WTC11 (cell line): ENCODE measurements at regions not wholly inside any gene's neighbourhood (a gene's known extent, or its start where the extent isn't known, plus 50 kb on each side); places are given as distances from the start of the nearest gene placed in this dataset.

ENCODE experiments used
- ATAC-seq: fragments of 200-7000 bp; cut with Tn5 transposase; 2 replicates; pipeline ENCODE4 v1.10.0; 2021; ENCODE audit warnings: mild to moderate bottlenecking, moderate library complexity
- CTCF ChIA-PET: fragments of 300-600 bp; sonication (Branson Sonifier 250); formaldehyde crosslinking; loops from one replicate; lab custom pipeline; 2021; ENCODE audit warnings: antibody characterized with exemption; lab: Charles Lee
- POLR2A ChIA-PET: fragments of 350-600 bp; sonication (Branson Sonifier 250); formaldehyde crosslinking; loops from one replicate; lab custom pipeline; 2021; ENCODE audit warnings: antibody characterized with exemption; lab: Charles Lee
- DNase-seq: peaks from one replicate; pipeline ENCODE4 v3.0.0; 2021; ENCODE audit warnings: low spot score
- H3K27ac Mint-ChIP-seq: 2 replicates; pipeline ENCODE4 v1.8.0; 2021; ENCODE audit warnings: mixed read lengths
- H3K27me3 Mint-ChIP-seq: 2 replicates; pipeline ENCODE4 v1.8.0; 2021; ENCODE audit warnings: low read depth, mild to moderate bottlenecking, moderate library complexity, mixed read lengths
- H3K36me3 Mint-ChIP-seq: 2 replicates; pipeline ENCODE4 v1.8.0; 2021; ENCODE audit warnings: mixed read lengths
- H3K4me1 Mint-ChIP-seq: 2 replicates; pipeline ENCODE4 v1.8.0; 2022; ENCODE audit warnings: mixed read lengths
- H3K4me3 Mint-ChIP-seq: 2 replicates; pipeline ENCODE4 v1.8.0; 2021; ENCODE audit warnings: mild to moderate bottlenecking, moderate library complexity, mixed read lengths
- H3K9me3 Mint-ChIP-seq: 2 replicates; pipeline ENCODE4 v1.8.0; 2021; ENCODE audit warnings: mixed read lengths
- CREB1 ChIP-seq: sonication (generic); formaldehyde crosslinking; IDR thresholded peaks from 2 replicates; pipeline ENCODE4 v1.8.0; 2023; ENCODE audit warnings: mild to moderate bottlenecking, missing genetic modification reagents
- ELF4 ChIP-seq: sonication (generic); formaldehyde crosslinking; IDR thresholded peaks from 2 replicates; pipeline ENCODE4 v1.8.1; 2022; ENCODE audit warnings: low read depth, mild to moderate bottlenecking, moderate library complexity, missing genetic modification reagents
- ESRRA ChIP-seq: sonication (generic); formaldehyde crosslinking; IDR thresholded peaks from 2 replicates; pipeline ENCODE4 v1.8.1; 2022; ENCODE audit warnings: mild to moderate bottlenecking, missing genetic modification reagents, borderline replicate concordance
- FOXJ3 ChIP-seq: sonication (generic); formaldehyde crosslinking; IDR thresholded peaks from 2 replicates; pipeline ENCODE4 v1.9.0; 2021; ENCODE audit warnings: missing genetic modification reagents, mild to moderate bottlenecking, borderline replicate concordance
- FOXK1 ChIP-seq: sonication (generic); formaldehyde crosslinking; IDR thresholded peaks from 2 replicates; pipeline ENCODE4 v1.8.0; 2022; ENCODE audit warnings: mild to moderate bottlenecking, moderate library complexity, missing genetic modification reagents
- GRHL2 ChIP-seq: fragments of 250-450 bp; sonication (Bioruptor Pico); IDR thresholded peaks from 2 replicates; pipeline ENCODE4 v1.8.0; 2022; ENCODE audit warnings: mild to moderate bottlenecking, moderate library complexity; ENCODE audit not compliant: insufficient replicate concordance, severe bottlenecking
- IRF2 ChIP-seq: sonication (generic); formaldehyde crosslinking; IDR thresholded peaks from 2 replicates; pipeline ENCODE4 v1.8.0; 2022; ENCODE audit warnings: low read depth, missing genetic modification reagents, borderline replicate concordance
- JUN ChIP-seq: sonication (generic); formaldehyde crosslinking; IDR thresholded peaks from 2 replicates; pipeline ENCODE4 v1.8.0; 2023; ENCODE audit warnings: mild to moderate bottlenecking, missing genetic modification reagents
- MXD4 ChIP-seq: fragments of 250-450 bp; sonication (Bioruptor Pico); IDR thresholded peaks from 2 replicates; pipeline ENCODE4 v1.8.0; 2021; ENCODE audit warnings: mild to moderate bottlenecking, moderate library complexity, borderline replicate concordance
- MYBL2 ChIP-seq: sonication (generic); formaldehyde crosslinking; IDR thresholded peaks from 2 replicates; pipeline ENCODE4 v1.8.1; 2023; ENCODE audit warnings: mild to moderate bottlenecking, moderate library complexity, missing genetic modification reagents
- PRRX2 ChIP-seq: fragments of 250-450 bp; sonication (Bioruptor Pico); IDR thresholded peaks from 2 replicates; pipeline ENCODE4 v1.8.0; 2021; ENCODE audit warnings: mild to moderate bottlenecking
- TEAD4 ChIP-seq: sonication (generic); formaldehyde crosslinking; IDR thresholded peaks from 2 replicates; pipeline ENCODE4 v1.8.0; 2022; ENCODE audit warnings: mild to moderate bottlenecking, missing genetic modification reagents
- TP53 ChIP-seq: sonication (generic); formaldehyde crosslinking; IDR thresholded peaks from 2 replicates; pipeline ENCODE4 v1.8.1; 2023; ENCODE audit warnings: mild to moderate bottlenecking, missing genetic modification reagents
- ZNF219 ChIP-seq: sonication (generic); formaldehyde crosslinking; IDR thresholded peaks from 2 replicates; pipeline ENCODE4 v1.8.0; 2023; ENCODE audit warnings: missing genetic modification reagents, mild to moderate bottlenecking, borderline replicate concordance
- ZNF263 ChIP-seq: sonication (generic); formaldehyde crosslinking; IDR thresholded peaks from 2 replicates; pipeline ENCODE4 v1.8.1; 2022; ENCODE audit warnings: low read depth, mild to moderate bottlenecking, moderate library complexity, missing genetic modification reagents
- ZNF416 ChIP-seq: fragments of 250-450 bp; sonication (Bioruptor Pico); IDR thresholded peaks from 2 replicates; pipeline ENCODE4 v1.9.0; 2021; ENCODE audit warnings: mild to moderate bottlenecking, inconsistent platforms
- TF ChIP-seq, protein P1 (sequence below): sonication (generic); formaldehyde crosslinking; conservative IDR thresholded peaks from 2 replicates; pipeline ENCODE4 v1.8.1; 2022; ENCODE audit warnings: mild to moderate bottlenecking, missing genetic modification reagents
- TF ChIP-seq, protein P2 (sequence below): sonication (generic); formaldehyde crosslinking; IDR thresholded peaks from 2 replicates; pipeline ENCODE4 v1.8.1; 2022; ENCODE audit warnings: mild to moderate bottlenecking, moderate library complexity, missing genetic modification reagents
- TF ChIP-seq, protein P3 (sequence below): sonication (generic); formaldehyde crosslinking; IDR thresholded peaks from 2 replicates; pipeline ENCODE4 v1.8.1; 2022; ENCODE audit warnings: missing genetic modification reagents, borderline replicate concordance
- TF ChIP-seq, protein P4 (sequence below): fragments of 250-450 bp; sonication (Bioruptor Pico); IDR thresholded peaks from 2 replicates; pipeline ENCODE4 v2.1.2; 2022; ENCODE audit warnings: mild to moderate bottlenecking, moderate library complexity
- TF ChIP-seq, protein P5 (sequence below): sonication (generic); formaldehyde crosslinking; IDR thresholded peaks from 2 replicates; pipeline ENCODE4 v1.8.0; 2022; ENCODE audit warnings: mild to moderate bottlenecking, missing genetic modification reagents
- TF ChIP-seq, protein P6 (sequence below): fragments of 250-450 bp; sonication (Bioruptor Pico); IDR thresholded peaks from 2 replicates; pipeline ENCODE4 v1.9.0; 2021; ENCODE audit warnings: mild to moderate bottlenecking
- TF ChIP-seq, protein P7 (sequence below): sonication (generic); formaldehyde crosslinking; IDR thresholded peaks from 2 replicates; pipeline ENCODE4 v1.8.1; 2023; ENCODE audit warnings: mild to moderate bottlenecking, moderate library complexity, missing genetic modification reagents
- TF ChIP-seq, protein P8 (sequence below): sonication (generic); formaldehyde crosslinking; IDR thresholded peaks from 2 replicates; pipeline ENCODE4 v1.8.1; 2023; ENCODE audit warnings: mild to moderate bottlenecking, missing genetic modification reagents

DNA sequence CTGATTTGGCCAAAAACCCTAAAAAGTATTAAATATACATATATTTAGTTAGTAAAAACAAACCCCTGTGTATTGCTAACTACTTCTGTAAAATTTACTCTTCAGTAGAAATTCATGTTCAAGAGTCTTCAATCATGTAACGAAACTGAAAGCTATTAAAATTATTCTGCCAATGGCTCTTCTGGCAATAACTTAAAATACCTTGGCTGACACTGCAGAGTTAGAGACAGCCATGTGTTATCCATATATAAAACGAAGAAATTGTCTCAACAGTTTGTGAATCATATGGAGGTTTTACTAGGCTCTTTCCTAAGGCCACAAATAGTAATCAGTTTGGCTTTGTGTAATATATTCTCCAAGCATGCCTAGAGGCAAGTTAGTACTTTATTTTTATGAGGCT is 357.2 kb downstream of the COL11A1 start:
- DNase-seq (no peak), ATAC-seq (no peak)
- Mint-ChIP-seq H3K9me3 (peaks cover 19% of the 10 kb centered on the region), H3K4me1 (peaks cover 17% of the 10 kb centered on the region), H3K4me3 (no peak overlapping the region), H3K27me3 (no peaks in the 10 kb centered on the region), H3K36me3 (no peaks in the 10 kb centered on the region), H3K27ac (no peak overlapping the region)
- ChIA-PET CTCF (no interaction called here), POLR2A (no interaction called here)
- TF ChIP-seq, protein P1, sequence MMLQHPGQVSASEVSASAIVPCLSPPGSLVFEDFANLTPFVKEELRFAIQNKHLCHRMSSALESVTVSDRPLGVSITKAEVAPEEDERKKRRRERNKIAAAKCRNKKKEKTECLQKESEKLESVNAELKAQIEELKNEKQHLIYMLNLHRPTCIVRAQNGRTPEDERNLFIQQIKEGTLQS (CRISPR knock-in tag): no peak
- TF ChIP-seq CREB1 (CRISPR knock-in tag) (no peak), ELF4 (no peak), JUN (CRISPR knock-in tag) (no peak), ESRRA (CRISPR knock-in tag) (no peak), MXD4 (CRISPR knock-in tag) (no peak), FOXK1 (CRISPR knock-in tag) (no peak), GRHL2 (CRISPR knock-in tag) (no peak), TP53 (CRISPR knock-in tag) (no peak), TEAD4 (CRISPR knock-in tag) (no peak), MYBL2 (CRISPR knock-in tag) (no peak), PRRX2 (CRISPR knock-in tag) (no peak), FOXJ3 (CRISPR knock-in tag) (no peak), ZNF263 (no peak), ZNF219 (CRISPR knock-in tag) (no peak), IRF2 (CRISPR knock-in tag) (no peak)
- TF ChIP-seq, protein P2, sequence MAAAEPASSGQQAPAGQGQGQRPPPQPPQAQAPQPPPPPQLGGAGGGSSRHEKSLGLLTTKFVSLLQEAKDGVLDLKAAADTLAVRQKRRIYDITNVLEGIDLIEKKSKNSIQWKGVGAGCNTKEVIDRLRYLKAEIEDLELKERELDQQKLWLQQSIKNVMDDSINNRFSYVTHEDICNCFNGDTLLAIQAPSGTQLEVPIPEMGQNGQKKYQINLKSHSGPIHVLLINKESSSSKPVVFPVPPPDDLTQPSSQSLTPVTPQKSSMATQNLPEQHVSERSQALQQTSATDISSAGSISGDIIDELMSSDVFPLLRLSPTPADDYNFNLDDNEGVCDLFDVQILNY (CRISPR knock-in tag): no peak
- TF ChIP-seq, protein P3, sequence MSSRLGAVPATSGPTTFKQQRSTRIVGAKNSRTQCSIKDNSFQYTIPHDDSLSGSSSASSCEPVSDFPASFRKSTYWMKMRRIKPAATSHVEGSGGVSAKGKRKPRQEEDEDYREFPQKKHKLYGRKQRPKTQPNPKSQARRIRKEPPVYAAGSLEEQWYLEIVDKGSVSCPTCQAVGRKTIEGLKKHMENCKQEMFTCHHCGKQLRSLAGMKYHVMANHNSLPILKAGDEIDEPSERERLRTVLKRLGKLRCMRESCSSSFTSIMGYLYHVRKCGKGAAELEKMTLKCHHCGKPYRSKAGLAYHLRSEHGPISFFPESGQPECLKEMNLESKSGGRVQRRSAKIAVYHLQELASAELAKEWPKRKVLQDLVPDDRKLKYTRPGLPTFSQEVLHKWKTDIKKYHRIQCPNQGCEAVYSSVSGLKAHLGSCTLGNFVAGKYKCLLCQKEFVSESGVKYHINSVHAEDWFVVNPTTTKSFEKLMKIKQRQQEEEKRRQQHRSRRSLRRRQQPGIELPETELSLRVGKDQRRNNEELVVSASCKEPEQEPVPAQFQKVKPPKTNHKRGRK: no peak
- TF ChIP-seq, protein P4, sequence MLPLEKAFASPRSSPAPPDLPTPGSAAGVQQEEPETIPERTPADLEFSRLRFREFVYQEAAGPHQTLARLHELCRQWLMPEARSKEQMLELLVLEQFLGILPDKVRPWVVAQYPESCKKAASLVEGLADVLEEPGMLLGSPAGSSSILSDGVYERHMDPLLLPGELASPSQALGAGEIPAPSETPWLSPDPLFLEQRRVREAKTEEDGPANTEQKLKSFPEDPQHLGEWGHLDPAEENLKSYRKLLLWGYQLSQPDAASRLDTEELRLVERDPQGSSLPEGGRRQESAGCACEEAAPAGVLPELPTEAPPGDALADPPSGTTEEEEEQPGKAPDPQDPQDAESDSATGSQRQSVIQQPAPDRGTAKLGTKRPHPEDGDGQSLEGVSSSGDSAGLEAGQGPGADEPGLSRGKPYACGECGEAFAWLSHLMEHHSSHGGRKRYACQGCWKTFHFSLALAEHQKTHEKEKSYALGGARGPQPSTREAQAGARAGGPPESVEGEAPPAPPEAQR (CRISPR knock-in tag): no peak
- TF ChIP-seq, protein P5, sequence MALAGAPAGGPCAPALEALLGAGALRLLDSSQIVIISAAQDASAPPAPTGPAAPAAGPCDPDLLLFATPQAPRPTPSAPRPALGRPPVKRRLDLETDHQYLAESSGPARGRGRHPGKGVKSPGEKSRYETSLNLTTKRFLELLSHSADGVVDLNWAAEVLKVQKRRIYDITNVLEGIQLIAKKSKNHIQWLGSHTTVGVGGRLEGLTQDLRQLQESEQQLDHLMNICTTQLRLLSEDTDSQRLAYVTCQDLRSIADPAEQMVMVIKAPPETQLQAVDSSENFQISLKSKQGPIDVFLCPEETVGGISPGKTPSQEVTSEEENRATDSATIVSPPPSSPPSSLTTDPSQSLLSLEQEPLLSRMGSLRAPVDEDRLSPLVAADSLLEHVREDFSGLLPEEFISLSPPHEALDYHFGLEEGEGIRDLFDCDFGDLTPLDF (CRISPR knock-in tag): no peak

DNA sequence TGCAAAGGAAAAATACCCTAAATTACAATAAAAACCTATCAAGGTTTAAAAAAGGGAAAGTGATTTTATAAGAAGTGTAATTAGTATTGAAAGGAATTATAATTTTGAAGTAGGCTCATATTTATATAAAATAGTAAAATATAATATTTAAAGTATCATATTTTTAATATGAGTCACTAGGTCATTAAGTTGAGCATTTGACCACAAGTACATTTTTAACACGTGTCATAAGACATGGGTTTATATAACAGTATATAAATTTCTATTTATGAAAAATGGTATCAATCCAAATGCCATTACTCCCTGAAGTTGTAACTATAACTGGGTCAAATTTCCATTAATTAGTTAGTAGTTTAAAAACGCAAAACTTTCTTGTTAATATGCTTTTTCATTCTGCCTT is 365.9 kb downstream of the COL11A1 start:
- ChIA-PET CTCF (no interaction called here), POLR2A (no interaction called here)
- H3K27ac Mint-ChIP-seq: no peak overlapping the region
- DNase-seq (no peak), ATAC-seq (no peak)
- H3K36me3 Mint-ChIP-seq: peaks cover 5% of the 10 kb centered on the region
- H3K27me3 Mint-ChIP-seq: no peaks in the 10 kb centered on the region
- H3K9me3 Mint-ChIP-seq: peaks cover 30% of the 10 kb centered on the region
- H3K4me3 Mint-ChIP-seq: no peak overlapping the region
- H3K4me1 Mint-ChIP-seq: peaks cover 1% of the 10 kb centered on the region
- no peak for TF ChIP-seq TEAD4 (CRISPR knock-in tag)
- no peak for TF ChIP-seq FOXK1 (CRISPR knock-in tag)
- no peak for TF ChIP-seq IRF2 (CRISPR knock-in tag)
- TF ChIP-seq, protein P6, sequence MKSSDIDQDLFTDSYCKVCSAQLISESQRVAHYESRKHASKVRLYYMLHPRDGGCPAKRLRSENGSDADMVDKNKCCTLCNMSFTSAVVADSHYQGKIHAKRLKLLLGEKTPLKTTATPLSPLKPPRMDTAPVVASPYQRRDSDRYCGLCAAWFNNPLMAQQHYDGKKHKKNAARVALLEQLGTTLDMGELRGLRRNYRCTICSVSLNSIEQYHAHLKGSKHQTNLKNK (CRISPR knock-in tag): no peak
- TF ChIP-seq, protein P7, sequence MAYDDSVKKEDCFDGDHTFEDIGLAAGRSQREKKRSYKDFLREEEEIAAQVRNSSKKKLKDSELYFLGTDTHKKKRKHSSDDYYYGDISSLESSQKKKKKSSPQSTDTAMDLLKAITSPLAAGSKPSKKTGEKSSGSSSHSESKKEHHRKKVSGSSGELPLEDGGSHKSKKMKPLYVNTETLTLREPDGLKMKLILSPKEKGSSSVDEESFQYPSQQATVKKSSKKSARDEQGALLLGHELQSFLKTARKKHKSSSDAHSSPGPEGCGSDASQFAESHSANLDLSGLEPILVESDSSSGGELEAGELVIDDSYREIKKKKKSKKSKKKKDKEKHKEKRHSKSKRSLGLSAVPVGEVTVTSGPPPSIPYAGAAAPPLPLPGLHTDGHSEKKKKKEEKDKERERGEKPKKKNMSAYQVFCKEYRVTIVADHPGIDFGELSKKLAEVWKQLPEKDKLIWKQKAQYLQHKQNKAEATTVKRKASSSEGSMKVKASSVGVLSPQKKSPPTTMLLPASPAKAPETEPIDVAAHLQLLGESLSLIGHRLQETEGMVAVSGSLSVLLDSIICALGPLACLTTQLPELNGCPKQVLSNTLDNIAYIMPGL (CRISPR knock-in tag): no peak
- no peak for TF ChIP-seq MYBL2 (CRISPR knock-in tag)
- TF ChIP-seq, protein P8, sequence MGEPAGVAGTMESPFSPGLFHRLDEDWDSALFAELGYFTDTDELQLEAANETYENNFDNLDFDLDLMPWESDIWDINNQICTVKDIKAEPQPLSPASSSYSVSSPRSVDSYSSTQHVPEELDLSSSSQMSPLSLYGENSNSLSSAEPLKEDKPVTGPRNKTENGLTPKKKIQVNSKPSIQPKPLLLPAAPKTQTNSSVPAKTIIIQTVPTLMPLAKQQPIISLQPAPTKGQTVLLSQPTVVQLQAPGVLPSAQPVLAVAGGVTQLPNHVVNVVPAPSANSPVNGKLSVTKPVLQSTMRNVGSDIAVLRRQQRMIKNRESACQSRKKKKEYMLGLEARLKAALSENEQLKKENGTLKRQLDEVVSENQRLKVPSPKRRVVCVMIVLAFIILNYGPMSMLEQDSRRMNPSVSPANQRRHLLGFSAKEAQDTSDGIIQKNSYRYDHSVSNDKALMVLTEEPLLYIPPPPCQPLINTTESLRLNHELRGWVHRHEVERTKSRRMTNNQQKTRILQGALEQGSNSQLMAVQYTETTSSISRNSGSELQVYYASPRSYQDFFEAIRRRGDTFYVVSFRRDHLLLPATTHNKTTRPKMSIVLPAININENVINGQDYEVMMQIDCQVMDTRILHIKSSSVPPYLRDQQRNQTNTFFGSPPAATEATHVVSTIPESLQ (CRISPR knock-in tag): no peak
- no peak for TF ChIP-seq ZNF416 (CRISPR knock-in tag)
